ENCODE measurements at regions not wholly inside any gene's neighbourhood (a gene's known extent, or its start where the extent isn't known, plus 50 kb on each side); places are given as distances from the start of the nearest gene placed in this dataset.

DNA sequence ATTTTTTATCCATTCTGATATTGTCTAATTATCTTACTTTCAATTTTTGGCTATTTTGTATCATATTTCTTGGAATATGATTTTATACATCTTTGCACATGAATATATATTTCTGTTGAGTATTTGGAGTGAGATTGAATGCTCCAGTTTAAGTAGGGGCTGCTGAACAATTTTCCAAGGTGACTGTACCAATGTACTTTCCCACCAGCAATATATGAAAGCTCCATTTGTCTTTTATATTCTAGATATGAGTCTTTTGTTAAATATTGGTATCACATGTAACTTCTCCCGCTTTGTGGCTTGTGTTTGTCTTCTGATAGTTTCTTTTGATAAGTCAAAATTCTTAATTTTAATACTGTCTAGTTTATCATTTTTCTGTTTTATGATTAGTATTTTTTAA lies 144.6 kb upstream of the MDFIC start (continued):
- TF ChIP-seq ZNF655 (CRISPR knock-in tag; IDR thresholded peaks at IDR 0.05) (no peak), SLC30A9 (CRISPR knock-in tag; IDR thresholded peaks at IDR 0.05) (no peak), CCAR2 (IDR thresholded peaks at IDR 0.05; ENCODE audit: low read depth, low read length) (no peak), RFX1 (IDR thresholded peaks at IDR 0.05) (no peak), ZNF551 (CRISPR knock-in tag; IDR thresholded peaks at IDR 0.05) (no peak), NCOA4 (IDR thresholded peaks at IDR 0.05; ENCODE audit: partially characterized antibody) (no peak), TRIM25 (IDR thresholded peaks at IDR 0.05; ENCODE audit: borderline replicate concordance) (no peak), DACH1 (IDR thresholded peaks at IDR 0.05; ENCODE audit: partially characterized antibody) (no peak), ELF4 (CRISPR knock-in tag; IDR thresholded peaks at IDR 0.05) (no peak)

DNA sequence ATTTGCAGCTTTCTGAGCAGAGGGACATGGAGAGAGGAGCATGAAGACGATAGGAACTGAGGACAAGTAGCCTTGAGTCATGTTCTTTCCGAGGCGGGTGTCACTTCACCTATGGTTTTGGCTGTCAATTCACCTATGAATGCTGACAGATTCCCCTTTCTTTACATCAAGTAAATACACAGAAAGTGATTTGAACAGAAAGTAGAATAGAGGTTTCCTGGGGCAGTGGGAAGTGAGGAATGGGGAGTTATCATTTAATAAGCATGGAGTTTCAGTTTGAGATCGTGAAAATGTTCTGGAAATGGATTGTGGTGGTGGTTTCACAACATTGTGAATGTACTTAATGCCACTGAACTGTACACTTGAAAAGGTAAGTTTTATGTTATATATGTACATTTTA lies 138.4 kb upstream of the MDFIC start:
- no peak for FAIRE-seq
- no peak for ATAC-seq
- no peak for DNase-seq (ENCODE audit: extremely low read depth in 1 of 4, low spot score in 3 of 4)
- no peak for TF ChIP-seq ZFP36 (IDR thresholded peaks at IDR 0.05; ENCODE audit: low read depth, low read length, partially characterized antibody)
- no peak for TF ChIP-seq CBX3 (IDR thresholded peaks at IDR 0.05; ENCODE audit: borderline replicate concordance in 1 of 2, low read length in 2 of 2)
- no peak for TF ChIP-seq NFXL1 (CRISPR knock-in tag; IDR thresholded peaks at IDR 0.05)
- TF ChIP-seq FOXA3 (CRISPR knock-in tag; conservative IDR thresholded peaks at IDR 0.05 in 1 of 2, IDR thresholded peaks at IDR 0.05 in 1 of 2), result no peak
- no peak for TF ChIP-seq TFAP4 (CRISPR knock-in tag; IDR thresholded peaks at IDR 0.05; ENCODE audit: borderline replicate concordance)
- TF ChIP-seq FUS (optimal IDR thresholded peaks at IDR 0.05; ENCODE audit: low read depth, low read length), result no peak
- TF ChIP-seq ZNF655 (CRISPR knock-in tag; IDR thresholded peaks at IDR 0.05), result no peak
- TF ChIP-seq GTF2A2 (tag; IDR thresholded peaks at IDR 0.05), result no peak

More for the DNA sequence above, 138.4 kb upstream of the MDFIC start:
- Histone ChIP-seq H2AFZ (ENCODE audit: low read depth, low read length) (no peak overlapping the region), H3K9ac (ENCODE audit: insufficient read depth in 1 of 2, low read depth in 2 of 2, low read length in 2 of 2) (no peak overlapping the region), H3K36me3 (ENCODE audit: control insufficient read depth, insufficient read depth, low read length) (no peaks in the 10 kb centered on the region), H3K27me3 (ENCODE audit: control insufficient read depth in 2 of 2, insufficient read depth in 2 of 2, low read length in 2 of 2) (no peaks in the 10 kb centered on the region), H3K9me1 (ENCODE audit: control insufficient read depth, insufficient read depth, low read length) (no peaks in the 10 kb centered on the region), H3K9me3 (replicated peaks; ENCODE audit: control insufficient read depth, insufficient read depth, low read depth, low read length) (no peaks in the 10 kb centered on the region), H3K4me1 (replicated peaks in 1 of 2; ENCODE audit: control insufficient read depth in 2 of 2, insufficient read depth in 2 of 2, low read length in 2 of 2) (no peaks in the 10 kb centered on the region), H3K4me2 (ENCODE audit: insufficient read depth, low read length) (no peak overlapping the region), H3K4me3 (no peak overlapping the region), H3K27ac (ENCODE audit: extremely low read depth, low read depth, low read length) (no peak overlapping the region), H4K20me1 (replicated peaks; ENCODE audit: control insufficient read depth, insufficient read depth, low read length) (no peaks in the 10 kb centered on the region), H3K79me2 (ENCODE audit: control insufficient read depth, insufficient read depth, low read length) (no peaks in the 10 kb centered on the region)
- BruUV-seq (replicated peaks), result no TSS peak
- ChIA-PET POLR2A (no interaction called here), CTCF (ENCODE audit: low intra/inter-chr PET ratio) (no interaction called here)
- intact Hi-C loops (cut with micrococcal nuclease), result no loop called here
- 0% methylated on average over 4 of the region's 4 CpGs for WGBS (ENCODE audit: insufficient coverage, low coverage, missing lambda C conversion rate)
- in situ Hi-C loops (cut with MboI), result no loop called here
